Choroid plexus epithelial cell (primary cell): ENCODE measurements at regions not wholly inside any gene's neighbourhood (a gene's known extent, or its start where the extent isn't known, plus 50 kb on each side); places are given as distances from the start of the nearest gene placed in this dataset.
"Not testable (repeated sequence)": the region's sequence is repeated elsewhere in the genome, so short reads cannot be mapped to it uniquely, and the experiment has no call there.

Source experiments
- DNase-seq: peaks from one replicate; pipeline ENCODE4 v3.0.0-alpha.2; 2010; ENCODE audit warnings: low read depth
- H3K4me3 ChIP-seq: 2 replicates; pipeline ENCODE4 v1.5.1; 2011; ENCODE audit warnings: low read depth, mild to moderate bottlenecking, control low read depth, low read length, moderate library complexity
- CTCF ChIP-seq: conservative IDR thresholded peaks from 2 replicates; pipeline ENCODE4 v1.5.1; 2011; ENCODE audit warnings: low read depth, mild to moderate bottlenecking, control low read depth, inconsistent platforms, low read length, moderate library complexity

GRCh38 chr11:115605871-115606497 is 101.8 kb upstream of the CADM1 start:
- no peak overlapping the region for H3K4me3 ChIP-seq
- no peak for DNase-seq
- TF ChIP-seq CTCF: no peak

- H3K4me3 ChIP-seq, DNase-seq: not testable (repeated sequence)
These were observed 101.2 kb upstream of the CADM1 start for GRCh38 chr11:115605397-115605796.

DNA sequence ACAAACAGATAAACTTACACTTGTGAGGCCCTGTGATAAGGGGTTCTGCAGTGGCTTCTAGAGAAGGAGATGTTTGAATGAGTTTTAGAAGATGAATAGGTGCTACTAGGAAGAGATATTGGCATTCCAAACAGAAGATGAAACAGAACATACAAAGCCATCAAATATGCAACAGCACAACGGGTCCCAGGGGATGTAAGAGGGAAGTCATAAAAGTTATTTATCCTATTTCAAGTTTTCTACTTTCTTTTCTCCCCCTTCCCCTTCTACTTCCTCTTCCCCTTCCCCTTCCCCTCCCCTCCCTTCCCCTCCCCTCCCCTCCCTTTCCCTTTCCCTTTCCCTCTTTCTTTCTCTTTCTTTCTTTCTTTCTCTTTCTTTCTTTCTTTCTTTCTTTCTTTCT is 94.9 kb upstream of the CADM1 start:
- no peak for TF ChIP-seq CTCF
- no peak for DNase-seq

GRCh38 chr11:115598257-115598901 is 94.2 kb upstream of the CADM1 start:
- TF ChIP-seq CTCF: no peak
- no peak overlapping the region for H3K4me3 ChIP-seq
- DNase-seq: no peak

More for the DNA sequence above, 94.9 kb upstream of the CADM1 start:
- H3K4me3 ChIP-seq: no peak overlapping the region

GRCh38 chr11:115591380-115591779 is 87.2 kb upstream of the CADM1 start:
- DNase-seq: no peak
- H3K4me3 ChIP-seq: no peak overlapping the region
- no peak for TF ChIP-seq CTCF

DNA sequence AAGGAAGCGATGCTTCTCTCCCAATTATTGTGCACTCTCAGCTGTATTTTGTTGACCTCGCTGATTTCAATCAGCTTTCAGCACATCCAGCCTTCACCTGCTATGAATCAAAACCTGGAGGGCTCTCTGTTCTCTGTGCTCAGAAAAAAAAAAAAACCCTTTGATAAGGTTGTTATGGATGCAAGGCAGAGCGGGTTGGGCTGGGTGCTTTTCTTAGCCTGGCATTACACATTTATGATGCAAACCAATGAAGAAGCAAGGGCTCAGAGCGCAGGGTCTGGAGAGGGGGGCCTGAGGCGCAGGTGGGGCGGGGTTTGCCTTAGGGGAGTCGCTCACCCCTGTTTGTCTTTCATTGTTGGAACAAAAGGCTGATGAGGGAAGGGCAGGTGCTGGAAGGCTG is 86.0 kb upstream of the CADM1 start:
- H3K4me3 ChIP-seq: no peak overlapping the region
- DNase-seq: no peak
- TF ChIP-seq CTCF: no peak

- no peak for TF ChIP-seq CTCF
- DNase-seq: no peak
- no peak overlapping the region for H3K4me3 ChIP-seq
These were observed 83.6 kb upstream of the CADM1 start for GRCh38 chr11:115587718-115588342.
